ENCODE measurements at regions not wholly inside any gene's neighbourhood (a gene's known extent, or its start where the extent isn't known, plus 50 kb on each side); places are given as distances from the start of the nearest gene placed in this dataset.

DNA sequence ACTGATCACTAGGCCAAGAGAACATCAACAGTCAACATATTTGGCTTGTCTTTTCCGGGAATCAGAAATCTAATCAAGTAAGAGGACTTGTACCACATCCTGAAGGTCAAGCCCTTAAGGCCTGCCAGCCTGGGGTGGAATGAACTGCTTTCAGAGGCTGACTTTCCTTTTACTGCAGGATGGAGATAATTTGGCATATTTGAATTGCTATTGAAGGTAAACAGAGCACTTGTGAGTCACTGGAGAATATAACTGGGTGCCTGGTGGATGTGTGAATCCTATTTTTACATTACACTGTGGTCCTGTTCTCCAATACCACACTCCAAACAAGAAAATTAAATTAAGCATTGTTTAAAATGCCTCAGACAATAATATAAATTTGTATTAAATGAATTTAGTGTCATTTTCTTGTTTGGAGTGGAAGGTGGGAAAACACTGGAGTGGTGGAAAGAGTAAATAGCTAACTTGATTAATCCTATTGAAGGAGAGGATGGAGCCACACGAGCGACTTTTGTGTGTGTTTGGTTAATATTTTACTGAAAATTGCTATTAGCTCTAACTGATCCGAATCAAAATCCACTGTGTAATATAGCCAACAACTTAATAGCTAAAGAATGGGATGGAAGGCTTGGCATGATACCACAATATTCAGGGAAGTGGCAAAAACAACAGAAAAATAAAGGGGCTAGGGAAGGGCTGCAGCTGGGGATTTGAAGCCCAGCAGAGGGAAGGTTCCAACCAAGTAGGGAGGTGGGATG is 89.4 kb downstream of the OTX2 start:
- TF ChIP-seq POLR2A (IDR thresholded peaks at IDR 0.05): no peak
- TF ChIP-seq, protein P1, sequence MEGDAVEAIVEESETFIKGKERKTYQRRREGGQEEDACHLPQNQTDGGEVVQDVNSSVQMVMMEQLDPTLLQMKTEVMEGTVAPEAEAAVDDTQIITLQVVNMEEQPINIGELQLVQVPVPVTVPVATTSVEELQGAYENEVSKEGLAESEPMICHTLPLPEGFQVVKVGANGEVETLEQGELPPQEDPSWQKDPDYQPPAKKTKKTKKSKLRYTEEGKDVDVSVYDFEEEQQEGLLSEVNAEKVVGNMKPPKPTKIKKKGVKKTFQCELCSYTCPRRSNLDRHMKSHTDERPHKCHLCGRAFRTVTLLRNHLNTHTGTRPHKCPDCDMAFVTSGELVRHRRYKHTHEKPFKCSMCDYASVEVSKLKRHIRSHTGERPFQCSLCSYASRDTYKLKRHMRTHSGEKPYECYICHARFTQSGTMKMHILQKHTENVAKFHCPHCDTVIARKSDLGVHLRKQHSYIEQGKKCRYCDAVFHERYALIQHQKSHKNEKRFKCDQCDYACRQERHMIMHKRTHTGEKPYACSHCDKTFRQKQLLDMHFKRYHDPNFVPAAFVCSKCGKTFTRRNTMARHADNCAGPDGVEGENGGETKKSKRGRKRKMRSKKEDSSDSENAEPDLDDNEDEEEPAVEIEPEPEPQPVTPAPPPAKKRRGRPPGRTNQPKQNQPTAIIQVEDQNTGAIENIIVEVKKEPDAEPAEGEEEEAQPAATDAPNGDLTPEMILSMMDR (IDR thresholded peaks at IDR 0.05): no peak

Measured in thyroid gland (tissue), 4 donors.